Fibroblast of villous mesenchyme (primary cell): ENCODE measurements at regions not wholly inside any gene's neighbourhood (a gene's known extent, or its start where the extent isn't known, plus 50 kb on each side); places are given as distances from the start of the nearest gene placed in this dataset.

Experiments used
- DNase-seq: peaks from one replicate; pipeline ENCODE4 v3.0.0-alpha.2; 2010; ENCODE audit warnings: low read depth
- H3K4me3 ChIP-seq: 2 replicates; pipeline ENCODE4 v1.5.1; 2011; ENCODE audit warnings: low read depth, mild to moderate bottlenecking, low read length
- CTCF ChIP-seq: IDR thresholded peaks from 2 replicates; pipeline ENCODE4 v1.5.1; 2012; ENCODE audit warnings: low read depth, mild to moderate bottlenecking, low read length; ENCODE audit not compliant: insufficient read depth

- no peak overlapping the region for H3K4me3 ChIP-seq
- no peak for DNase-seq
- TF ChIP-seq CTCF, result no peak
Measured at GRCh38 chr2:12251749-12252148, 465.0 kb upstream of the TRIB2 start.

GRCh38 chr2:12253167-12253778 lies 463.5 kb upstream of the TRIB2 start:
- no peak overlapping the region for H3K4me3 ChIP-seq
- TF ChIP-seq CTCF, result no peak
- no peak for DNase-seq

- no peak for TF ChIP-seq CTCF
- H3K4me3 ChIP-seq, result no peak overlapping the region
- no peak for DNase-seq
Measured at GRCh38 chr2:12254280-12254860, 462.4 kb upstream of the TRIB2 start.

- no peak overlapping the region for H3K4me3 ChIP-seq
- DNase-seq, result no peak
- no peak for TF ChIP-seq CTCF
Measured at GRCh38 chr2:12256206-12256605, 460.5 kb upstream of the TRIB2 start.

GRCh38 chr2:12257476-12257875 lies 459.3 kb upstream of the TRIB2 start:
- H3K4me3 ChIP-seq, result no peak overlapping the region
- no peak for TF ChIP-seq CTCF
- no peak for DNase-seq

GRCh38 chr2:12259493-12259892 lies 457.2 kb upstream of the TRIB2 start:
- DNase-seq, result no peak
- H3K4me3 ChIP-seq, result no peak overlapping the region
- TF ChIP-seq CTCF, result no peak
